ENCODE measurements at regions not wholly inside any gene's neighbourhood (a gene's known extent, or its start where the extent isn't known, plus 50 kb on each side); places are given as distances from the start of the nearest gene placed in this dataset.

DNA sequence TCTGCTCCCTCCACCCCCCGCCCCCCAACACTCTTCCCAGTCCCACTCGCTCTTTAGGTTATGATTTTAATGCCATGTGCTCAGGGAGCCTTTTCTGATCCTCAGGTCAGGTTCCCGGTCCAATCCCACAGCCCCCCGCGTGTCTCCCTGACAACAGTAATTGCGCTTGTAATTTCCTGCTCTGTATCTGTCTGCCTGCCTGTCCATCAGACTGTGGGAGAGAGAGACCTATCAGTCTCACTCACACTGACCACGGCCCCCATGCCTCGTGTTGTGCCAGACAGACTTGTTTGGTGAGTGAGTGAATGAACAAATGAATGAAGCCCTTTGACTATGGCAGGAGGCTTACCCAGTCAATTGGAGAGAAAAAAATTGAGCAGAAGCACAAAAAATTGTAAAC is 50.8 kb upstream of the ECE1 start:
- ATAC-seq (ENCODE audit: low FRiP score) (no peak), DNase-seq (ENCODE audit: low spot score) (no peak)
- TF ChIP-seq, protein P1, sequence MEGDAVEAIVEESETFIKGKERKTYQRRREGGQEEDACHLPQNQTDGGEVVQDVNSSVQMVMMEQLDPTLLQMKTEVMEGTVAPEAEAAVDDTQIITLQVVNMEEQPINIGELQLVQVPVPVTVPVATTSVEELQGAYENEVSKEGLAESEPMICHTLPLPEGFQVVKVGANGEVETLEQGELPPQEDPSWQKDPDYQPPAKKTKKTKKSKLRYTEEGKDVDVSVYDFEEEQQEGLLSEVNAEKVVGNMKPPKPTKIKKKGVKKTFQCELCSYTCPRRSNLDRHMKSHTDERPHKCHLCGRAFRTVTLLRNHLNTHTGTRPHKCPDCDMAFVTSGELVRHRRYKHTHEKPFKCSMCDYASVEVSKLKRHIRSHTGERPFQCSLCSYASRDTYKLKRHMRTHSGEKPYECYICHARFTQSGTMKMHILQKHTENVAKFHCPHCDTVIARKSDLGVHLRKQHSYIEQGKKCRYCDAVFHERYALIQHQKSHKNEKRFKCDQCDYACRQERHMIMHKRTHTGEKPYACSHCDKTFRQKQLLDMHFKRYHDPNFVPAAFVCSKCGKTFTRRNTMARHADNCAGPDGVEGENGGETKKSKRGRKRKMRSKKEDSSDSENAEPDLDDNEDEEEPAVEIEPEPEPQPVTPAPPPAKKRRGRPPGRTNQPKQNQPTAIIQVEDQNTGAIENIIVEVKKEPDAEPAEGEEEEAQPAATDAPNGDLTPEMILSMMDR (IDR thresholded peaks at IDR 0.05), result no peak

DNA sequence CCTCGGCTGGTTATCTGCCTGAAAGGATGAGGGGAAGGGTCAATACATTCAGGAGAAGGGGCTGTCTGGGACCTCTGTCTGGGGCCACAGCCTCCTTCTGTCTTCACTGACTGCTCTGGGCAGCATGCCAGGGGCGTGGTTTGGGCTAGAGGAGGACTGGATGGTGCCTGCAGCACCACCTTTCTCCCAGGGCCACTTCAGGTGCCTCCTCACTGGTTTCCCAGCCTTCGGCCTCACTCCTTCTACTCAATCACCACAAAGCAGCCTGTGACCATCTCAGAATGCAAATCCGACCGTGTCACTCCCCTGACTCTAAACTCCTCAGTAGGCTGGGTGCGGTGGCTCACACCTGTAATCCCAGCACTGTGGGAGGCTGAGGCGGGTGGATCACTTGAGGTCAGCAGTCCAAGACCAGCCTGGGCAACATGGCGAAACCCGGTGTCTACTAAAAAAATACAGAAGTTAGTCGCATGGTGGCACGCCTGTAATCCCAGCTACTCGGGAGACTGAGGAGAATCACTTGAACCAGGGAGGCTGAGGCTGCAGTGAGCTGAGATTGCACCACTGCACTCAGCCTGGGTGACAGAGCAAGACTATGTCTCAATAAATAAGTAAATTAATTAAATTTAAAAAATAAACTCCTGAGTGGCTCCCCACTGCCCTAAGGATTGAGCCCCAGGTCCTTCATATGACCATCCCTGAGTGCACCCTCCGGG is 50.1 kb upstream of the ECE1 start:
- no peak for ATAC-seq (ENCODE audit: low FRiP score)
- TF ChIP-seq, protein P1 (IDR thresholded peaks at IDR 0.05), result no peak
- no peak for DNase-seq (ENCODE audit: low spot score)
